NCI-H187 treated with DMSO at 0.1 percent for 48 hours (cell line): ENCODE measurements at regions not wholly inside any gene's neighbourhood (a gene's known extent, or its start where the extent isn't known, plus 50 kb on each side); places are given as distances from the start of the nearest gene placed in this dataset.

Source experiments
- DNase-seq: peaks from one replicate; lab custom pipeline; 2025; lab: John Stamatoyannopoulos, UW

- no peak for DNase-seq
Measured at GRCh38 chr5:93163010-93163663, 417.9 kb downstream of the NR2F1-AS1 start.

- DNase-seq, result no peak
Measured at GRCh38 chr5:93161661-93162654, 419.1 kb downstream of the NR2F1-AS1 start.

- no peak for DNase-seq
Measured at GRCh38 chr5:93158841-93159240, 422.2 kb downstream of the NR2F1-AS1 start.

GRCh38 chr5:93156566-93156965 is 424.5 kb downstream of the NR2F1-AS1 start:
- no peak for DNase-seq

GRCh38 chr5:93154535-93154934 is 426.5 kb downstream of the NR2F1-AS1 start:
- DNase-seq, result no peak

- DNase-seq, result no peak
Measured at GRCh38 chr5:93153461-93153860, 427.6 kb downstream of the NR2F1-AS1 start.

GRCh38 chr5:93151896-93152295 is 429.1 kb downstream of the NR2F1-AS1 start:
- no peak for DNase-seq

- DNase-seq, result no peak
Measured at GRCh38 chr5:93151121-93151520, 429.9 kb downstream of the NR2F1-AS1 start.

GRCh38 chr5:93150311-93151012 is 430.6 kb downstream of the NR2F1-AS1 start:
- no peak for DNase-seq

GRCh38 chr5:93145767-93146166 is 435.3 kb downstream of the NR2F1-AS1 start:
- no peak for DNase-seq

- DNase-seq, result no peak
Measured at GRCh38 chr5:93145019-93145418, 436.0 kb downstream of the NR2F1-AS1 start.

- no peak for DNase-seq
Measured at GRCh38 chr5:93141969-93142368, 439.1 kb downstream of the NR2F1-AS1 start.

- no peak for DNase-seq
Measured at GRCh38 chr5:93130624-93131490, 450.2 kb downstream of the NR2F1-AS1 start.

GRCh38 chr5:93126634-93127033 is 454.4 kb downstream of the NR2F1-AS1 start:
- DNase-seq, result no peak

GRCh38 chr5:93123127-93123526 is 457.9 kb downstream of the NR2F1-AS1 start:
- no peak for DNase-seq

GRCh38 chr5:93122446-93122845 is 458.6 kb downstream of the NR2F1-AS1 start:
- no peak for DNase-seq

GRCh38 chr5:93120771-93121170 is 460.2 kb downstream of the NR2F1-AS1 start:
- DNase-seq, result no peak

- no peak for DNase-seq
Measured at GRCh38 chr5:93120051-93120450, 461.0 kb downstream of the NR2F1-AS1 start.

GRCh38 chr5:93117751-93118531 is 463.1 kb downstream of the NR2F1-AS1 start:
- no peak for DNase-seq

- DNase-seq, result no peak
Measured at GRCh38 chr5:93107805-93108520, 473.1 kb downstream of the NR2F1-AS1 start.
